ENCODE measurements at regions not wholly inside any gene's neighbourhood (a gene's known extent, or its start where the extent isn't known, plus 50 kb on each side); places are given as distances from the start of the nearest gene placed in this dataset.
"Not testable (repeated sequence)": the region's sequence is repeated elsewhere in the genome, so short reads cannot be mapped to it uniquely, and the experiment has no call there.

DNA sequence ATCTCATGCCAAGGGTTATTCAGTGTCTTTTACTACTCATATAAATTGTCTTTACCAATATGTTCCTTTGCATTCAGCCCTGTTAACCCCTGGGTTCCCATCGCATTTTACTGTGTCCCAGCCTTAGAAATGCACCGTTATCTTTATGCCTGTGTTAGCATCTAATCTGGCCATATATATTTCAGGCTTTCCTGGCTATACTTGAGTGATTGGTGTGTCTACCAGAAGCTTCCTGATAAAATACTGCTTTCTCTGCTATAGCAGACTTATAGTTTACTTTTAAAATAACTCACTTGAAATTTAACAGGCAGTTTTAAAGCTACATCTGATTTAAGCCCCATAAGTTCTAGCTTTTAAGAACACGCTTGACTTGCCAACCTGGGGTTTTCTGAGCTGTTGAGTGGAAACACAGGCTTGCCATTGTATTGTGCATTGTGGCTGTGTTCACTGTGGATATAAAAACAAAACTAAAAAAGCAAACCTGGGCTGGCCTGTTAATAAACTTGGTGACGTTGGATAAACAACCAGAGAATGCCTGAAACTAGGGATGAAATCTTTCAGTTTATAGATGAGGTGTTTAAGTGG is 185.3 kb upstream of the TAPT1 start:
- Histone ChIP-seq H3K36me3 (replicated peaks in 1 of 2; ENCODE audit: control insufficient read depth in 1 of 2, insufficient read depth in 2 of 2, low read length in 1 of 2) (no peaks in the 10 kb centered on the region), H3K79me2 (ENCODE audit: insufficient read depth) (no peaks in the 10 kb centered on the region), H3K4me3 (ENCODE audit: low read depth in 2 of 2, low read length in 1 of 2) (no peak overlapping the region), H4K20me1 (ENCODE audit: insufficient read depth) (no peaks in the 10 kb centered on the region), H3K9me2 (no peaks in the 10 kb centered on the region), H3K4me1 (ENCODE audit: control insufficient read depth in 1 of 2, insufficient read depth in 2 of 2, low read depth in 1 of 2, low read length in 1 of 2) (no peaks in the 10 kb centered on the region), H3K4me2 (no peak overlapping the region), H3K27me3 (ENCODE audit: insufficient read depth) (no peaks in the 10 kb centered on the region), H2AFZ (ENCODE audit: low read depth) (no peak overlapping the region), H3F3A (replicated peaks; ENCODE audit: insufficient read depth) (no peaks in the 10 kb centered on the region), H3K9ac (no peak overlapping the region), H3K9me3 (no peaks in the 10 kb centered on the region), H3K27ac (ENCODE audit: low read depth in 2 of 2, low read length in 1 of 2) (no peak overlapping the region)
- DNase-seq: no peak
- POLR2A ChIA-PET: no interaction called here
- WGBS (ENCODE audit: low lambda C conversion rate): 36% methylated on average over 4 of the region's 4 CpGs
- CTCF ChIA-PET: no interaction called here
- TF ChIP-seq TEAD4 (IDR thresholded peaks at IDR 0.05; ENCODE audit: borderline replicate concordance, insufficient read depth): no peak
- no peak for TF ChIP-seq RAD21 (IDR thresholded peaks at IDR 0.05; ENCODE audit: low read length)
- TF ChIP-seq GABPA (IDR thresholded peaks at IDR 0.05; ENCODE audit: low read depth): no peak

DNA sequence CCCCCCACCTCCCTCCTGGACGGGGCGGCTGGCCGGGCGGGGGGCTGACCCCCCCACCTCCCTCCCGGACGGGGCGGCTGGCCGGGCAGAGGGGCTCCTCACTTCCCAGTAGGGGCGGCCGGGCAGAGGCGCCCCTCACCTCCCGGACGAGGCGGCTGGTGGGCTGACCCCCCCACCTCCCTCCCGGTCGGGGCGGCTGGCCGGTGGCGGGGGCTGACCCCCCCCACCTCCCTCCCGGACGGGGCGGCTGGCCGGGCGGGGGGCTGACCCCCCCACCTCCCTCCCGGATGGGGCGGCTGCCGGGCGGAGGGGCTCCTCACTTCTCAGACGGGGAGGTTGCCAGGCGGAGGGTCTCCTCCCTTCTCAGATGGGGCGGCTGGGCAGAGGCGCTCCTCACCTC is 166.9 kb upstream of the TAPT1 start:
- H3K4me3 ChIP-seq (ENCODE audit: low read depth in 2 of 2, low read length in 1 of 2); H3F3A ChIP-seq (replicated peaks; ENCODE audit: insufficient read depth); H4K20me1 ChIP-seq (ENCODE audit: insufficient read depth); H3K9me3 ChIP-seq; H3K4me1 ChIP-seq (ENCODE audit: control insufficient read depth in 1 of 2, insufficient read depth in 2 of 2, low read depth in 1 of 2, low read length in 1 of 2); H3K36me3 ChIP-seq (replicated peaks in 1 of 2; ENCODE audit: control insufficient read depth in 1 of 2, insufficient read depth in 2 of 2, low read length in 1 of 2); H3K79me2 ChIP-seq (ENCODE audit: insufficient read depth); CTCF ChIA-PET; DNase-seq; H3K9me2 ChIP-seq; H3K4me2 ChIP-seq; H3K27ac ChIP-seq (ENCODE audit: low read depth in 2 of 2, low read length in 1 of 2); H3K27me3 ChIP-seq (ENCODE audit: insufficient read depth); H2AFZ ChIP-seq (ENCODE audit: low read depth); H3K9ac ChIP-seq; POLR2A ChIA-PET: not testable (repeated sequence)
- WGBS (ENCODE audit: low lambda C conversion rate): no CpG with 5 or more reads among the region's 32 CpGs

DNA sequence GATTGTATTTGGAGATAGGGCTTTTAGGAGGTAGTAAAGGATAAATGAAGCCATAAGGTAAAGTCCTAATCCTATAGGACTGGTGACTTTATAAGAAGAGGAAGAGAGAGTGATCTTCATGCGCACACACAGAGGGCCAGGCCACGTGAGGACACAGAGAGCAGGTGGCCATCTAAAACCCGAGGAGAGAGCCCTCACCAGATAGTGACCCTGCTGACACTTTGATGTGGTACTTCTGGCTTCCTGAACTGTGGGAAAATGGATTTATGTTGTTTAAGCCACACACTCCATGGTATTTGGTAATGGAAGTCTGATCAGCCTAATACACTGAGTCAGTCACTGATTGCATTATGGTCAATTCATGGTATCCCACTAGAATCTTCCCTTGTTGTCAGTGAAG is 164.9 kb upstream of the TAPT1 start:
- Histone ChIP-seq H3K27me3 (ENCODE audit: insufficient read depth) (no peaks in the 10 kb centered on the region), H3K4me1 (ENCODE audit: control insufficient read depth in 1 of 2, insufficient read depth in 2 of 2, low read depth in 1 of 2, low read length in 1 of 2) (no peaks in the 10 kb centered on the region), H2AFZ (ENCODE audit: low read depth) (no peak overlapping the region), H3K36me3 (replicated peaks in 1 of 2; ENCODE audit: control insufficient read depth in 1 of 2, insufficient read depth in 2 of 2, low read length in 1 of 2) (no peaks in the 10 kb centered on the region), H3F3A (replicated peaks; ENCODE audit: insufficient read depth) (no peaks in the 10 kb centered on the region), H3K4me2 (no peak overlapping the region), H3K9me2 (no peaks in the 10 kb centered on the region), H3K4me3 (ENCODE audit: low read depth in 2 of 2, low read length in 1 of 2) (no peak overlapping the region), H3K79me2 (ENCODE audit: insufficient read depth) (no peaks in the 10 kb centered on the region), H3K9ac (no peak overlapping the region), H3K9me3 (no peaks in the 10 kb centered on the region), H4K20me1 (ENCODE audit: insufficient read depth) (no peaks in the 10 kb centered on the region), H3K27ac (ENCODE audit: low read depth in 2 of 2, low read length in 1 of 2) (no peak overlapping the region)
- TF ChIP-seq TEAD4 (IDR thresholded peaks at IDR 0.05; ENCODE audit: borderline replicate concordance, insufficient read depth) (no peak), MEF2A (IDR thresholded peaks at IDR 0.05; ENCODE audit: borderline replicate concordance, low read depth) (no peak), SIN3A (IDR thresholded peaks at IDR 0.05; ENCODE audit: borderline replicate concordance, low read depth, low read length) (no peak), FOXJ3 (CRISPR knock-in tag; IDR thresholded peaks at IDR 0.05) (no peak), RFX5 (IDR thresholded peaks at IDR 0.05; ENCODE audit: low read length) (no peak), EP300 (IDR thresholded peaks at IDR 0.05; ENCODE audit: borderline replicate concordance in 1 of 2, low read depth in 1 of 2, low read length in 1 of 2) (no peak), TCF12 (IDR thresholded peaks at IDR 0.05) (no peak), MXI1 (IDR thresholded peaks at IDR 0.05; ENCODE audit: low read depth, low read length) (no peak)
- TF ChIP-seq, protein P1, sequence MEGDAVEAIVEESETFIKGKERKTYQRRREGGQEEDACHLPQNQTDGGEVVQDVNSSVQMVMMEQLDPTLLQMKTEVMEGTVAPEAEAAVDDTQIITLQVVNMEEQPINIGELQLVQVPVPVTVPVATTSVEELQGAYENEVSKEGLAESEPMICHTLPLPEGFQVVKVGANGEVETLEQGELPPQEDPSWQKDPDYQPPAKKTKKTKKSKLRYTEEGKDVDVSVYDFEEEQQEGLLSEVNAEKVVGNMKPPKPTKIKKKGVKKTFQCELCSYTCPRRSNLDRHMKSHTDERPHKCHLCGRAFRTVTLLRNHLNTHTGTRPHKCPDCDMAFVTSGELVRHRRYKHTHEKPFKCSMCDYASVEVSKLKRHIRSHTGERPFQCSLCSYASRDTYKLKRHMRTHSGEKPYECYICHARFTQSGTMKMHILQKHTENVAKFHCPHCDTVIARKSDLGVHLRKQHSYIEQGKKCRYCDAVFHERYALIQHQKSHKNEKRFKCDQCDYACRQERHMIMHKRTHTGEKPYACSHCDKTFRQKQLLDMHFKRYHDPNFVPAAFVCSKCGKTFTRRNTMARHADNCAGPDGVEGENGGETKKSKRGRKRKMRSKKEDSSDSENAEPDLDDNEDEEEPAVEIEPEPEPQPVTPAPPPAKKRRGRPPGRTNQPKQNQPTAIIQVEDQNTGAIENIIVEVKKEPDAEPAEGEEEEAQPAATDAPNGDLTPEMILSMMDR (IDR thresholded peaks at IDR 0.05): no peak
- TF ChIP-seq, protein P2, sequence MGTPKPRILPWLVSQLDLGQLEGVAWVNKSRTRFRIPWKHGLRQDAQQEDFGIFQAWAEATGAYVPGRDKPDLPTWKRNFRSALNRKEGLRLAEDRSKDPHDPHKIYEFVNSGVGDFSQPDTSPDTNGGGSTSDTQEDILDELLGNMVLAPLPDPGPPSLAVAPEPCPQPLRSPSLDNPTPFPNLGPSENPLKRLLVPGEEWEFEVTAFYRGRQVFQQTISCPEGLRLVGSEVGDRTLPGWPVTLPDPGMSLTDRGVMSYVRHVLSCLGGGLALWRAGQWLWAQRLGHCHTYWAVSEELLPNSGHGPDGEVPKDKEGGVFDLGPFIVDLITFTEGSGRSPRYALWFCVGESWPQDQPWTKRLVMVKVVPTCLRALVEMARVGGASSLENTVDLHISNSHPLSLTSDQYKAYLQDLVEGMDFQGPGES (IDR thresholded peaks at IDR 0.05; ENCODE audit: low read depth, low read length): no peak
- 40% methylated on average over 3 of the region's 3 CpGs for WGBS (ENCODE audit: low lambda C conversion rate)
- POLR2A ChIA-PET: no interaction called here
- DNase-seq: no peak
- CTCF ChIA-PET: no interaction called here

Data from SK-N-SH (cell line).